Mammary epithelial cell (primary cell): ENCODE measurements at regions not wholly inside any gene's neighbourhood (a gene's known extent, or its start where the extent isn't known, plus 50 kb on each side); places are given as distances from the start of the nearest gene placed in this dataset.

Experiments used
- CTCF ChIP-seq, 2 donors: IDR thresholded peaks in 1 of 2; conservative IDR thresholded peaks in 1 of 2; 2 replicates each; pipeline ENCODE4 v1.5.1; 2011 to 2012; ENCODE audit warnings: inconsistent platforms in 2 of 2, low read length in 2 of 2, mild to moderate bottlenecking in 2 of 2, control low read depth in 1 of 2, low read depth in 1 of 2; ENCODE audit not compliant: insufficient read depth in 1 of 2; ENCODE audit errors: extremely low read depth in 1 of 2
- EZH2 ChIP-seq: IDR thresholded peaks from 2 replicates; pipeline ENCODE4 v1.6.1; 2012; ENCODE audit warnings: low read length, inconsistent platforms, borderline replicate concordance

GRCh38 chr13:23987331-23987894 is 90.1 kb upstream of the C1QTNF9B start:
- TF ChIP-seq EZH2 = no peak
- no peak for TF ChIP-seq CTCF (conservative IDR thresholded peaks at IDR 0.05 in 1 of 2, IDR thresholded peaks at IDR 0.05 in 1 of 2; ENCODE audit: extremely low read depth in 1 of 2, insufficient read depth in 1 of 2, low read depth in 1 of 2, low read length in 2 of 2)
